ENCODE measurements at regions not wholly inside any gene's neighbourhood (a gene's known extent, or its start where the extent isn't known, plus 50 kb on each side); places are given as distances from the start of the nearest gene placed in this dataset.

DNA sequence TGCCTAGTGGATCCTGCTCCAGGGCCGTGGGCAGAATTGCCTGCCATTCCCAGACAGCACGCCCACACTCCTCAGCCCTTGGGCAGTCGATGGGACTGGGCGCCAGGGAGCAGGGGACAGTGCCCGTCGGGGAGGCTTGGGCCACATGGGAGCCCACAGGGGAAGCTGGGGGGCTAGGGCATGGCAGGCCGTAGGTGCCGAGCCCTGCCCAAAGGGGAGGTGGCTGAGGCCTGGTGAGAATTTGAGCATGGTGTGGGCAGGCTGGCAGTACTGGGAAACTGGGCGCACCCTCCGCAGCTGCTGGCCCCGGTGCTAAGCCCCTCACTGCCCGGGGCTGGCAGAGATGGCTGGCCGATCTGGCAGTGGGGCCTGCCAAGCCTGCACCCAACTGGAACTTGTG, 1225.9 kb upstream of the EPHA6 start:
- ATAC-seq (no peak), DNase-seq (ENCODE audit: low spot score) (no peak)
- TF ChIP-seq CREB1 (CRISPR knock-in tag; IDR thresholded peaks at IDR 0.05) (no peak), KAT7 (CRISPR knock-in tag; IDR thresholded peaks at IDR 0.05; ENCODE audit: borderline replicate concordance) (no peak), NFYB (CRISPR knock-in tag; conservative IDR thresholded peaks at IDR 0.05; ENCODE audit: low read depth) (no peak), EMX1 (CRISPR knock-in tag; IDR thresholded peaks at IDR 0.05) (no peak), FOXK1 (CRISPR knock-in tag; IDR thresholded peaks at IDR 0.05) (no peak), CTCF (IDR thresholded peaks at IDR 0.05) (no peak), IRF2 (CRISPR knock-in tag; IDR thresholded peaks at IDR 0.05; ENCODE audit: borderline replicate concordance, low read depth) (no peak), SMAD3 (CRISPR knock-in tag; IDR thresholded peaks at IDR 0.05; ENCODE audit: borderline replicate concordance) (no peak), ETV6 (CRISPR knock-in tag; IDR thresholded peaks at IDR 0.05) (no peak), ZSCAN18 (CRISPR knock-in tag; IDR thresholded peaks at IDR 0.05) (no peak), ZNF317 (CRISPR knock-in tag; IDR thresholded peaks at IDR 0.05; ENCODE audit: borderline replicate concordance, low read depth) (no peak), USF1 (CRISPR knock-in tag; IDR thresholded peaks at IDR 0.05) (no peak), ESRRA (CRISPR knock-in tag; IDR thresholded peaks at IDR 0.05; ENCODE audit: borderline replicate concordance) (no peak), HMGA2 (CRISPR knock-in tag; IDR thresholded peaks at IDR 0.05) (no peak)
- TF ChIP-seq, protein P1, sequence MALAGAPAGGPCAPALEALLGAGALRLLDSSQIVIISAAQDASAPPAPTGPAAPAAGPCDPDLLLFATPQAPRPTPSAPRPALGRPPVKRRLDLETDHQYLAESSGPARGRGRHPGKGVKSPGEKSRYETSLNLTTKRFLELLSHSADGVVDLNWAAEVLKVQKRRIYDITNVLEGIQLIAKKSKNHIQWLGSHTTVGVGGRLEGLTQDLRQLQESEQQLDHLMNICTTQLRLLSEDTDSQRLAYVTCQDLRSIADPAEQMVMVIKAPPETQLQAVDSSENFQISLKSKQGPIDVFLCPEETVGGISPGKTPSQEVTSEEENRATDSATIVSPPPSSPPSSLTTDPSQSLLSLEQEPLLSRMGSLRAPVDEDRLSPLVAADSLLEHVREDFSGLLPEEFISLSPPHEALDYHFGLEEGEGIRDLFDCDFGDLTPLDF (CRISPR knock-in tag; IDR thresholded peaks at IDR 0.05), result no peak
- TF ChIP-seq, protein P2, sequence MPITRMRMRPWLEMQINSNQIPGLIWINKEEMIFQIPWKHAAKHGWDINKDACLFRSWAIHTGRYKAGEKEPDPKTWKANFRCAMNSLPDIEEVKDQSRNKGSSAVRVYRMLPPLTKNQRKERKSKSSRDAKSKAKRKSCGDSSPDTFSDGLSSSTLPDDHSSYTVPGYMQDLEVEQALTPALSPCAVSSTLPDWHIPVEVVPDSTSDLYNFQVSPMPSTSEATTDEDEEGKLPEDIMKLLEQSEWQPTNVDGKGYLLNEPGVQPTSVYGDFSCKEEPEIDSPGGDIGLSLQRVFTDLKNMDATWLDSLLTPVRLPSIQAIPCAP (CRISPR knock-in tag; IDR thresholded peaks at IDR 0.05), result no peak
- TF ChIP-seq, protein P3, sequence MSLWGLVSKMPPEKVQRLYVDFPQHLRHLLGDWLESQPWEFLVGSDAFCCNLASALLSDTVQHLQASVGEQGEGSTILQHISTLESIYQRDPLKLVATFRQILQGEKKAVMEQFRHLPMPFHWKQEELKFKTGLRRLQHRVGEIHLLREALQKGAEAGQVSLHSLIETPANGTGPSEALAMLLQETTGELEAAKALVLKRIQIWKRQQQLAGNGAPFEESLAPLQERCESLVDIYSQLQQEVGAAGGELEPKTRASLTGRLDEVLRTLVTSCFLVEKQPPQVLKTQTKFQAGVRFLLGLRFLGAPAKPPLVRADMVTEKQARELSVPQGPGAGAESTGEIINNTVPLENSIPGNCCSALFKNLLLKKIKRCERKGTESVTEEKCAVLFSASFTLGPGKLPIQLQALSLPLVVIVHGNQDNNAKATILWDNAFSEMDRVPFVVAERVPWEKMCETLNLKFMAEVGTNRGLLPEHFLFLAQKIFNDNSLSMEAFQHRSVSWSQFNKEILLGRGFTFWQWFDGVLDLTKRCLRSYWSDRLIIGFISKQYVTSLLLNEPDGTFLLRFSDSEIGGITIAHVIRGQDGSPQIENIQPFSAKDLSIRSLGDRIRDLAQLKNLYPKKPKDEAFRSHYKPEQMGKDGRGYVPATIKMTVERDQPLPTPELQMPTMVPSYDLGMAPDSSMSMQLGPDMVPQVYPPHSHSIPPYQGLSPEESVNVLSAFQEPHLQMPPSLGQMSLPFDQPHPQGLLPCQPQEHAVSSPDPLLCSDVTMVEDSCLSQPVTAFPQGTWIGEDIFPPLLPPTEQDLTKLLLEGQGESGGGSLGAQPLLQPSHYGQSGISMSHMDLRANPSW (CRISPR knock-in tag; conservative IDR thresholded peaks at IDR 0.05; ENCODE audit: low read depth), result no peak
- H3K4me1 Mint-ChIP-seq, result peaks cover 2% of the 10 kb centered on the region; the same call in 1 of the 2 replicates
- POLR2A ChIA-PET, result no interaction called here
- no peak overlapping the region for H3K4me3 Mint-ChIP-seq
- H3K9me3 Mint-ChIP-seq, result peaks cover 43% of the 10 kb centered on the region
- H3K27me3 Mint-ChIP-seq (ENCODE audit: low read depth), result no peaks in the 10 kb centered on the region
- H3K36me3 Mint-ChIP-seq, result peaks cover 13% of the 10 kb centered on the region
- CTCF ChIA-PET, result no interaction called here
- H3K27ac Mint-ChIP-seq, result no peak overlapping the region

- no peak overlapping the region for H3K27ac Mint-ChIP-seq
- no peaks in the 10 kb centered on the region; the same call in 1 of the 2 replicates for H3K27me3 Mint-ChIP-seq (ENCODE audit: low read depth)
- ChIA-PET CTCF (no interaction called here), POLR2A (no interaction called here)
- H3K4me3 Mint-ChIP-seq, result no peak overlapping the region
- H3K4me1 Mint-ChIP-seq, result no peaks in the 10 kb centered on the region
- no peak for DNase-seq (ENCODE audit: low spot score)
- no peak for ATAC-seq
- H3K36me3 Mint-ChIP-seq, result peaks cover 37% of the 10 kb centered on the region
- peaks cover 71% of the 10 kb centered on the region for H3K9me3 Mint-ChIP-seq
- TF ChIP-seq, protein P4, sequence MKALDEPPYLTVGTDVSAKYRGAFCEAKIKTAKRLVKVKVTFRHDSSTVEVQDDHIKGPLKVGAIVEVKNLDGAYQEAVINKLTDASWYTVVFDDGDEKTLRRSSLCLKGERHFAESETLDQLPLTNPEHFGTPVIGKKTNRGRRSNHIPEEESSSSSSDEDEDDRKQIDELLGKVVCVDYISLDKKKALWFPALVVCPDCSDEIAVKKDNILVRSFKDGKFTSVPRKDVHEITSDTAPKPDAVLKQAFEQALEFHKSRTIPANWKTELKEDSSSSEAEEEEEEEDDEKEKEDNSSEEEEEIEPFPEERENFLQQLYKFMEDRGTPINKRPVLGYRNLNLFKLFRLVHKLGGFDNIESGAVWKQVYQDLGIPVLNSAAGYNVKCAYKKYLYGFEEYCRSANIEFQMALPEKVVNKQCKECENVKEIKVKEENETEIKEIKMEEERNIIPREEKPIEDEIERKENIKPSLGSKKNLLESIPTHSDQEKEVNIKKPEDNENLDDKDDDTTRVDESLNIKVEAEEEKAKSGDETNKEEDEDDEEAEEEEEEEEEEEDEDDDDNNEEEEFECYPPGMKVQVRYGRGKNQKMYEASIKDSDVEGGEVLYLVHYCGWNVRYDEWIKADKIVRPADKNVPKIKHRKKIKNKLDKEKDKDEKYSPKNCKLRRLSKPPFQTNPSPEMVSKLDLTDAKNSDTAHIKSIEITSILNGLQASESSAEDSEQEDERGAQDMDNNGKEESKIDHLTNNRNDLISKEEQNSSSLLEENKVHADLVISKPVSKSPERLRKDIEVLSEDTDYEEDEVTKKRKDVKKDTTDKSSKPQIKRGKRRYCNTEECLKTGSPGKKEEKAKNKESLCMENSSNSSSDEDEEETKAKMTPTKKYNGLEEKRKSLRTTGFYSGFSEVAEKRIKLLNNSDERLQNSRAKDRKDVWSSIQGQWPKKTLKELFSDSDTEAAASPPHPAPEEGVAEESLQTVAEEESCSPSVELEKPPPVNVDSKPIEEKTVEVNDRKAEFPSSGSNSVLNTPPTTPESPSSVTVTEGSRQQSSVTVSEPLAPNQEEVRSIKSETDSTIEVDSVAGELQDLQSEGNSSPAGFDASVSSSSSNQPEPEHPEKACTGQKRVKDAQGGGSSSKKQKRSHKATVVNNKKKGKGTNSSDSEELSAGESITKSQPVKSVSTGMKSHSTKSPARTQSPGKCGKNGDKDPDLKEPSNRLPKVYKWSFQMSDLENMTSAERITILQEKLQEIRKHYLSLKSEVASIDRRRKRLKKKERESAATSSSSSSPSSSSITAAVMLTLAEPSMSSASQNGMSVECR (CRISPR knock-in tag; IDR thresholded peaks at IDR 0.05; ENCODE audit: borderline replicate concordance), result no peak
- no peak for TF ChIP-seq GTF2I (CRISPR knock-in tag; conservative IDR thresholded peaks at IDR 0.05)
- no peak for TF ChIP-seq USF2 (CRISPR knock-in tag; IDR thresholded peaks at IDR 0.05)
Measured at GRCh38 chr3:95595416-95596075, 1218.8 kb upstream of the EPHA6 start.

Measured in WTC11 (cell line).